ENCODE measurements at regions not wholly inside any gene's neighbourhood (a gene's known extent, or its start where the extent isn't known, plus 50 kb on each side); places are given as distances from the start of the nearest gene placed in this dataset.

DNA sequence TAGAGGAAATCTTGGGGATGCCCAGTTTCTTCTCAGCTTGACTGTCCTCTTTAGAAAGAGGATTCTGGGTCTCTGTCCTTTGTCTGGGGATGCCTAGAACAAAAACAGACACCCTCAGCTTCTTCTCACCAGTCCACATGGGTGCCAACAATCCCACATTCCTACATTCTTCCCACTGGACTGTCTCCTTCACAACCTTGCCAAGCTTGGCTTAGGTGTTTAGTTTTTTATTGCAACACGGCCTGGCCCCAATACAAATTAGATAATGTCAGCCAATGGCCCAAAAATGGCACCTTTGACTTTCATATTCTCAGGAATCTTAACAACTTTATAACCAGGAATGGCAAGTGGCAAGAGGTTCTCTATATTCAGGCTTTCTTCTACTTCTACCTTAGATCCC, 273.0 kb downstream of the RNF152 start:
- DNase-seq (ENCODE audit: low read depth in 2 of 2) = no peak

DNA sequence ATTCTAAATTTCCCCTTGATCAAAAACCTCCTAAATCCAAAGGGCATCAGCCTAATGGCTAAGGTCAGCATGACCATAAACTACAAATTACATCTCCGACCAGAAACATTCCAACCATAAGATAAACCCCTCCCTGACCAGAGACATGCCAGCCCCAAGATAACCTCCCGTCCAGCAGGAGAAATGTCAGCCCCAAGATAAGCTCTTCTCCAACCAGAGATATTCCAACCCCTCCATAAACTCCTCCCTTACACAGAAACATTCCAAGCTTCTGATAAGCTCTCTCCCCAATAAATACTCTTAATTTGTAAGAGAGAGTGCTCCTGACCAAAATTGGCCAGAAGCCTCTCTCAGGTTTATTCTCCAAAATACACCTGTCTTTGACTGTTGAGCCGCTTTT, 274.0 kb downstream of the RNF152 start:
- DNase-seq (ENCODE audit: low read depth in 2 of 2) = no peak

DNA sequence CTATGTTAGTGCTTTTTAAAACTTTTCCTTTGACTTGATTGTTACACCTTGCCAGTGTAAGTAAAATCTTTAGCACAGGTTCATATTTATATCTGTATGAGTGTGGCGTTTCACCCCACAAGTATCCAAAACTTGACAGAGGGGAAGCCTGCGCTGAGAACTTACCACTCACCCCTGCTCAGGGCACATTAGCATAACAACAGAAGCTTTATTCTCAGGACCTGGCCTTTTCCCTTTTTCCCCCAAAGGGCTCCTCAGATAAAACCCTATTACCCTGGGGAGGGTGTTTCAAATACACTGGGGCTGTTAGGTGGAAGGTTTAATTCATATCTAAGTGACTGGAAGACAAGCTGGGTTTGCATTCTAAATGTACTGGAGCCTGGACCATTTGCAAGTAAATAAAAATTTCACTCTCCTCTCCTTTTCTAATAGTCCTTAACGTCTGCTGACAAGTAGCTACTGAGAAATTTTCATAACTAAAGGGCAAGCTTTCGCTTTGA, 276.6 kb downstream of the RNF152 start:
- no peak for DNase-seq (ENCODE audit: low read depth in 2 of 2)

DNA sequence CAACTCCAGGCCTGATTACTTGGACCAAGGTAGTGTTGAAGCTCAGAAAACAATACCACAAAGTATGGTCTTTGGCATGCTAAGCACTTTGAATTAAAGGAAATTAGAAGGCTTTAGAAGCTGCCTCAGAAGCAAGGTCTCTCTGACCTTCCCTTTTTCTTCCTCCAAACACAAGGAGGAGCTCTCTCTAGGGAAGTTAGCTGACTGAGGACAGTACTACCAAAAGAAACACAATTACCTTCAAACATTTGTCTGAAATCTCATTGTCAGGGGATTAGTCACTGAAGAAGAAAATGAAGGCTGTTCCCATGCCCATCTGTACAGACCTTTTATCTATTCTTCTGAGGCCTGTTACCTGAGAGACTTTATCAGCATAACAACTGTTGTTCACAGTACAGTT, 279.3 kb downstream of the CDH20 start:
- DNase-seq (ENCODE audit: low read depth in 2 of 2) = peak in 1 of 2 donors; percentile 10

DNA sequence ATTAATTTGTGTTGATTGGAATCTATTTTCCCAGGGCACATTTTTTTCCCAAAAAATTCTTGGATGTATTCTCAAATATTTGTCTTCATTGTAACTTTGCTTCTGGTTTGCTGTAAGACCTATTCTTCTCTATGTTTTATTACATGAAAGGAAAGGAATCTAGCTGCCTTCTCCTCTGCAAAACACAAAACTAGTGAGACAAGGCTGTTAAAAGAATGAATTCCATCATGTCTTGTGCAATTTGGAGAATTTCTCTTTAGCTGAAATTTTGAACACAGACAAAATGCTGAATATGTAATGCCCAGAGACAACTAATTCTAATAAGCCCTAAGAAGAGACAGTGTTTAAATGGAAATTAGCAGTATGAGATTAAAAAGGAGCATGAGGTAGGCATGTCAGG, 275.9 kb downstream of the CDH20 start:
- no peak for DNase-seq (ENCODE audit: low read depth in 2 of 2)

DNA sequence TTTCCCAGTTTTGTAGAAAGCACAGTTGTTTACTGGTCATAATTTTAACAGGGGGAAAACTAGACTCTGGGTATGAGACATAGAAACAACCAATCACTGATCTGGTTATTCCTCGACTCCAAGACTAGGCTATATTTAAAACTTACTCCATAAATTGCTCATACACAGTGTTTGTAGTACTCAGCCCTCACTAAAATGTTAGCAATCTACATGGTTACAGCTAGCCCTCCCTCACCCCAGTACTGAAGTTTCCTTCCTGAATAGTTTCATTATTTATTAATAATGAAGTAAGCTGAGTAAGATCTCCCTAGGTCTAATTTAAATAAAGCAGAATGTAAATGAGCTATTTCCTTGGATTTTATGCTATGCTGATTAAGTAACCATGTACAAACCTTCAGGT, 275.1 kb downstream of the CDH20 start:
- peak; percentile 38 to 83 for DNase-seq (ENCODE audit: low read depth in 2 of 2)

DNA sequence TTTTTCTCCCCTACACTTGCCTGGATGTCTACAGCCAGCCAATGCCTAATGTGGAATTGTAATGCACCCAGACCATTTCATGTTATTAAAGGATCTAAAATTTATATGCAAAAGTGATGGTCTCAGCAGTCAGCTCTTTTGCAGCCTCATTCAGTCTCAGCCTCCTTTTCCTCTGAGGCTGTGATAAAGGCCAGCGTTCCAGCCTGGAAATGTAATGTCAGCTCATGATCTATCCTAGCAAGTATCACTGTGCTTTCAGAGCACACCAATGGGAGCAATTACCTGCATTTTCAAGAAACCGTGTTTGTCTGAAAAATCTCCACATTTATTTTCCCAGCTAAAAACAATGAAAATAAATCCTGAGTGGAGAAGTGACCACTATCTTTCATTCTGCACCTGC, 274.6 kb downstream of the CDH20 start:
- DNase-seq (ENCODE audit: low read depth in 2 of 2) = peak; percentile 13 to 18

DNA sequence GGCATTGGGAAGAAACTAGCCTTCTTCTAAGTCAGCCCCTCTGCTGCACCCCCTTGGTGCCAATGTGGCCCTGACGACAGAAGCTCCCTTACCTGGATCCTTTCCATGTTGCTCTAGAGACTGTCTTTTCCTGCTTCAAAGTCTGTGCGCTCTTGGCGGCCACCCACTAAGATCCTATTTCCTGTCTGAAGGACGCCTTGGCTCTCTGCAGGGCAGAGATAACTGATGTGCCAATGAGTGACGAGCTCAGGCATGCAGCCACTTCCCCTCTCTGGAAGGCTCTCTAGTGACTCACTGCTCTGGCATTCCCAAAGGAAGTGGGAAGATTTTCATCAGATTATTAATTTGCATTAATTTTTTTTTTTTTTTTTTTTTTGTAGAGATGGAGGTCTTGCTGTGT, 273.5 kb downstream of the CDH20 start:
- peak; percentile 90 to 98 for DNase-seq (ENCODE audit: low read depth in 2 of 2)

DNA sequence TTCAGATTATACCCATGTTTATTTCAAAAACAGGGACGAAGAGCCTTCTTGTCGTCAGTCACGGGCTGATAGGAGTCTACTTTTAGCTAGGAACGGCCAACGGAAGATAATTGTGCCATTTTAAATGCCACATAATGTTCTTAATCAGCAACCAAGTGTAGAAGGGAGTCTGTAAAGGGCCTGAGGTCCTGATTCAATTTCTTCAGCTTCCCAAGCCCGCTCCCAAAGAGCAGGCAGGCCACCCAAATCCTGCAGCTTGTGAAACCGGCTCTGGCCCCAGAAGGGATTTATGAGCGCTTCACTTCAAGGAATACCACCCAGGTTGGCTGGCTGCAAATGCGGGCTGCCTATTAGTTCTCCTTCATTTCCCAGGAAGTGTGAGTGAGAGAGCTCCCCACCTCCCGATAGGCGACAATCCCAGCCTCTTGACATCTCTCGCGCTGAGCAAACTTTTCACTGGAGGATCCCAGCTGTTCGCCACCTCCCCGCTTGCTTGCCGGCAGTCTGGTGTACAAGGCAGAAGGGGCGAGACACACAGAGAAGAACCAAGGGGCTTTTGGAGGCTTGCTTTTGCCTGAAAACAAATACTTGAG, 272.9 kb downstream of the CDH20 start:
- peak in 1 of 2 donors; percentile 28 for DNase-seq (ENCODE audit: low read depth in 2 of 2)

DNA sequence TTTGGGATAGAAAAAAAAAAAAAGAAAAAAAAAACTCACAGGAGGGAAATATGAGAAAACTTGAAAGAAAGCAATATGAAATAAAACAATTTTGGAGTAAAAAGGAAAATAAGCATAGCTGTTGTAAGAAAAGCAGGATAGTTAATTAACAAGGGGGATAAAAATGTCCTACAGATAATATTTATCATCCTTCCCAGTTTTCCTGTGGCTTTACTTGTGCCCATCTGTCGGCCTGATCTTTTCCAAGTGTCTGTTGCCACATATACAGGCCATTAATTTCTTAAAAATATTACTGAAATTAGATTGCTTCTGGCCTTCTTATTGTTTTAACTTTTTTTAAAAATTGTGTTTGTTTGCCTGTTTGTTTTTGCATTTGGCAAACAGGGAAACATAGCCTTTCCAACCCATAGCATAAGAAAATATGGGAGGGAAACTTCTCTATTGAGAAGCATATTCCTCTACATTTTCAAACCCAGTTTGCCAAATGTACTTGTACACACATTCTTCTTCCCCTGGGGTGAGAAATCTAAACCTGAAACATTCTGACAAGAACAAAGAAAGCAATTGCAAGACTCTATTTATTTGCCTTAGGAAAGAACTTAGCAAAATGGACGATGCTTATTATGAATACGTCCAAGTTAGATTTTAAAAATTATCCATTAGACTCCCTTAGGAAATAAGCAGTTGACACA, 272.3 kb downstream of the CDH20 start:
- DNase-seq (ENCODE audit: low read depth in 2 of 2) = no peak

Measured in lung microvascular endothelial cell (primary cell).